ENCODE measurements at regions not wholly inside any gene's neighbourhood (a gene's known extent, or its start where the extent isn't known, plus 50 kb on each side); places are given as distances from the start of the nearest gene placed in this dataset.

DNA sequence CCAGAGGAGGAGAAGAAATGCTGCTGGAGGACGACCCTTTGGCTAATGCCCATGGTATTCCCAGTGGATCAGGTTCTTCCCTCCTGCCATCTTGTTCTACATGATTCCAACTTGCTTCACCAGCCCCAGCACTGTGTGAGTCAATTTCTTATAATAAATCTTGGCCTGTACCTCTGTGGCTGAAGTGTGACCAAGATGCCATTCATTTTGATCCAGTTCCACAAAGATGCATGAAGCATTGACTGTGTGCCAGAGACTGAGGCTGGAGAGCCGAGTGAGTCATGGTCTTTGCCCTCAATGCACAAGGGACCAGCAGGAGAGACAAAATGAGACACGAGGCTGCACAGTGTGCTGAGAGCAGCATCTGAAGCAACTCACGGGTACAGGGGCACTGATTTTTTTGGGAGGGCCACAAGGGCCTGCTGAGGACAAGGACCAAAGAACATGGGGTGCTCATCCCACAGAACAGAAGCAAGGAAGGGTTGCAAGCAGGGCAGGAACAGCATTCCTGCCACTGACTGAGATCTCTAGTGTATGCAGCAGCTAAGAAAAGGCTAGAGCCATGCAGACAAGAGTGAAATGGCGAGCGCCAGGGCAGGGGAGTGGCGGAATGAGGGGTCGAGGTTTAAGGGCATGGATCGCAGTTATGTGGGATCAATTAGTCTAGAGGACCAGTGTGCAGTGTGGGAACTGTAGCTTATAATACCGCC, 207.0 kb downstream of the THBS2 start:
- no peak for DNase-seq (ENCODE audit: low spot score)

DNA sequence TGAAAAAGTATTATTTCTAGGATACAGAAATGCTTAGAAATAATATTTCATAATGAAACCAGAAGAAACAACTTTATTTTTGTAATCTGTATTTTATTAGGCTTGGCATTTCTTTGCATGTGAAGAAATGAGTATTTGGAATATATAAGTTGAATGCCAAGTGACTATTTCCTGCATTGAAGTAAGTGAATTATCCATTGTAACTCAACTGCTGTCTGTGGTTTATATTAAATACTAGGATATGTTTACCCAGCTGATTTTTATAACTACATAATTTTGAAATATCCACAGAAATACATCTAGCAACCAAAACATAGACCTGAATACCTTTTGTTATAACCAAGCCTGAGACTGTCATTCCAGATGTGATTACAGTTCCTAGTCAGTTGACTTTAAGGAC, 207.6 kb downstream of the THBS2 start:
- DNase-seq (ENCODE audit: low spot score), result no peak

DNA sequence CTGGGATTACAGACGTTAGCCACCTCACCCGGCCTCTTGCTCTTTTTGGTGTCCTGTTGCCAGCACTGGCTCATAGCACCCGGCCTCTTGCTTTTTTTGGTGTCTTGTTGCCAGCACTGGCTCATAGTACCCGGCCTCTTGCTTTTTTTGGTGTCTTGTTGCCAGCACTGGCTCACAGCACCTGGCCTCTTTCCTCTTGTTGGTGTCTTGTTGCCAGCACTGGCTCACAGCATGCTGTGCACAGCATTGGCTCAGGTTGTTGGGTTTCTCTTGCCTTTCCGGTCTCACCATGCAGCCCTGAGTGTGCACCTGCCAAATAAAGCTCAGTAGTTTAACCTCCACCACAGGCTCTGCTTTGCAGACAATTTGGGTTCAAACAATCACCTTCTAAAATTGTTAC, 208.2 kb downstream of the THBS2 start:
- DNase-seq (ENCODE audit: low spot score), result no peak

DNA sequence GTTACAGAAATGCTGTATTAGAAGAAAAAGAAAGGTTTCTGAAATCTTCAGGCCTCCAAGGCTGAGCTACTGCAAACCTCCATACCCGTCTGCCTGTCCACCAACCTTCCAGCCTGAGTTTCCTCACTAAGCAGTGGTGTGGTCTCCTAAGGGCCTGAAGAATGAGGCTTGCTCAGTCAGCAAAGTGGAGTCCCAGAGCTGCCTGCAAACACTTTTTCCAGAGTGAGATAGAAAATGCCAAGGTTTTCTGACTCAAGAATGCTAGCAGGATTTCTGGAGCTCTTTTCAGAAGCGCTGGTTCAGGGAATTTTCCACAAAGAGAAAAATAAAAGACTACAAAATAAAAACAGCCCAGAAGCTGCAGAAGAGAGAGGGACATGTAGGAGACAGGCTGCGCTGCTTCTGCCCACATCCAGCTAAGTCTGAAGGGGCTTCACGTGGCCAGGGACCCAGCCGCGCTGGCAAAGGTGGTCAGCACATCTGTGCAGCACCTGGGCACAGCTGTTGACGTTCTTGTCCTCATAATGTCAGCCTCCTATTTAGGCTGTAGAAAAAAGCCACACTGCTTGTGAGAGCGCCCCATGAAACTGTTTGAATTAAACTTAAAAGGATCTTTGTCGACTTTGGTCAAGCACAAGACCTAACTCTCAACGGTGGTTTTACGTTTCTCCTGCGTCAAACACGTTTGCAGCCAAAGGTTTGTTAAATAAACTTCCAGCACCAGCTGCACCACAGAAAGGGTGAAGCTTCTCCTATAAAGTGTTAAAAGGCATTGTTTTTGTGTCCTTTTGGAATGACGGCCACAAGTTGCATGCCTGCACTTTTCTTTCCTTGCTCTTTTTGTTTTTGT, 209.0 kb downstream of the THBS2 start:
- no peak for DNase-seq (ENCODE audit: low spot score)

GRCh38 chr6:169042061-169042460, 211.6 kb downstream of the THBS2 start:
- no peak for DNase-seq (ENCODE audit: low spot score)

DNA sequence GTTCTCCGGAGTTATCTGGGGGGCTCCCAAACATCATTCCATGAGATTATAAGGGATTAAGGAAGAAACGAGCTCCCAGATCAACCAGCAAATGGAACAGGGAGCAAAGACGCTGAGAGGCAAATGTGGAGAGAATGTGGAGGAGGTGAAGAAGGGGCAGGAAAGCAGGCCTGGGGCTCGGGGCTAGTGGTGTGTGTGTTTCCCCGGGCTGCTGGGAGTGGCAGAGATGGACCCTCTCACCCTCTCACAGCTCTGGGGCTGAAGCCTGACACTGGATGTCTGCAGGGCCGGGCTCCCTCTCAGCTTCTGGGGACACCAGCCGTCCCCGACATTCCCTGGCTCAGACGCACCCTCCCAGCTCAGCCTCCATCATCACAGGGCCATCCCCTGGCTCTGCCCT, 212.6 kb downstream of the THBS2 start:
- DNase-seq (ENCODE audit: low spot score), result no peak

DNA sequence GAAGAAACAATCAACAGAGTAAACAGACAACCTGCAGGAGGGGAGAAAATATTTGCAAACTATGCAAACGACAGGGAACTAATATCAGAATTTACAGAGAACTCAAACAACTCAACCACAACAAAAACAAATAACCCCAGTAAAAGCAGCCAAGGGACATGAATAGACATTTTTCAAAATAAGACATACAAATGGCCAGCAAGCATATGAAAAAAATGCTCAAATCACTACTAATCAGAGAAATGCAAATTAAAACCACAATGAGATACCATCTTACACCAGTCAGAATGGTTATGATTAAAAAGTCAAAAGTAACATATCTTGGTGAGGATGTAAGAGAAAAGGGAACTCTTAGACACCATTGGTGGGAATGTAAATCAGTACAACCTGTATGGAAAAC, 215.0 kb downstream of the THBS2 start:
- no peak for DNase-seq (ENCODE audit: low spot score)

GRCh38 chr6:169035385-169036240, 218.0 kb downstream of the THBS2 start:
- no peak for DNase-seq (ENCODE audit: low spot score)

DNA sequence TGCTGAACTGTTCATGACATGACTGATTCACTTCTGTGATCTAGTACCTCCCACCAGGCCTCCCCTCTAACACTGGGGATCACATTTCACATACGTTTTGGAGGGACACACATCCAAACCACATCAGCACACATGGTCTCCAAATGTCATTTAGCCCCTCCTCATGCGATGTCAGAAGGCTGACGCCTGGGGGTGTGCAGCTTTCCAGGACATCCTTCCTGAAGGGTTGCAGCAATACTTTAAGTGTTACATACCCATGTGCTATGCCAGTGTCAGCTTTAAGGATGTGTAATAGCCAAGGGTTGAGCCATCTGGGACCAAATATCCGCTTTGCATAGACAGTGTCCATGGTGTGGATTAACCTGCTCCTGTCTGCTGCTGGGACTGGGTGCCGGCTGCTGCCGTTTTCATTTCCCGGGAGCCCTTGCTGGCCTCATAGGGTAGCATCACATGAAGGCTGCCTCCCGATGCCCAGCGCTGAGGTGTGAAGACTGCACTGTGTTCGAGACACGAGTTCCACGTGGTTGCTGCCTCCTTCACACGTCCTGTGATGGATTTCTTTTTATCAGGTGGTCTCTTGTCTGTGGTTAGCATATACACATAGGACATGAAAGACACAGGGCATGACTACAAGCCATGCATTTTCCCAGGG, 219.0 kb downstream of the THBS2 start:
- no peak for DNase-seq (ENCODE audit: low spot score)

- no peak for DNase-seq (ENCODE audit: low spot score)
Measured at GRCh38 chr6:169029861-169030260, 223.8 kb downstream of the THBS2 start.

DNA sequence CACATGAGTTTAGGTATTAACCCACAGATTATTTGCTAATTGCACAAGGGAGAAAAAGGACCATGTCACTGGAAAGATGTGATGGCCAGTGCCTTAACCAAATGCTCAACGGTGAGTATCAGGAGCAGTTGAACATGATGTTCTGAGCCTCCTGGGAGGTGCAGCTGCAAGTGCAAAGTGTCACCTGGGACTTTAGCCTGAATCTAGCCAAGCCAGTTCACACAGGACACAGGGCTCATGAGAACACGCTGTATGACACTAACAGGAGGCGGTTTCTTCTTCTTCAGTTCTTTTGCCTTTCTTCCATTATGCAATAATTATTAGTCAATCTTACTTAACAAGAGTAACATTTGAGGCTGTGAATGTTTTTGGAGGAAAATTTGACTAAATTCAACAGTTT, 225.3 kb downstream of the THBS2 start:
- DNase-seq (ENCODE audit: low spot score), result no peak

- no peak for DNase-seq (ENCODE audit: low spot score)
Measured at GRCh38 chr6:169026175-169026574, 227.5 kb downstream of the THBS2 start.

DNA sequence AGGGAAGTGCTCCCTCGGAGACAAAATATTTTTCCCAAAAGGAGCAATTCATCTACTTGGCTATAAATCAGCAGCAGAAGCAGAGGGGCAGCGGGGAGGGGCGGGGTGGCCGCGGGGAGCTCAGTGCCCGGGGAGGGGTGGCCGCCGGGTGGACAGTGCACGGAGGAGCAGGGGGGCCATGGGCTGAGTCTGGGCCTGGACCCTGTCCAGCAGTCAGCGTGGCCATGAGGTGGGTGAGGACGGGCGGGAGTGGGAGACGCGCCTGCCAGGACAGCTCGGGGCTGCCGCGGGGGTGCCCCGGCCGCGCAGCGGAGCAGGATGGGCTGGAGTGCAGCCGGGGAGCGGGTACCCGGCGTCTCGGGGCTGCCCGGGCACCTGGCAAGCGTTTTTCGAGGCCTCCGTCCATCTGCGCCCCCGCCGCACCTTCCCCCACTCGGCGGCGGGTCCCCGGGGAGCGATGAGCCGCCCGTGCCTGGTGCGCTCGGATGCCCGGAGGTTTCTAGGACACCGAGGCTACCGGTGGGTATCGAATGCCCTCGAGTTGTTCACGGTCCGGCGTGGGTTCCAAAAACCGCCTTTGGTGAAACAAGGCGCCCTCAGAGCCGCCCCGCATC, 229.5 kb downstream of the THBS2 start:
- DNase-seq (ENCODE audit: low spot score), result no peak

GRCh38 chr6:169023161-169023874, 230.3 kb downstream of the THBS2 start:
- no peak for DNase-seq (ENCODE audit: low spot score)

GRCh38 chr6:169022079-169022478, 231.6 kb downstream of the THBS2 start:
- DNase-seq (ENCODE audit: low spot score), result no peak

GRCh38 chr6:169020821-169021220, 232.8 kb downstream of the THBS2 start:
- DNase-seq (ENCODE audit: low spot score), result no peak

DNA sequence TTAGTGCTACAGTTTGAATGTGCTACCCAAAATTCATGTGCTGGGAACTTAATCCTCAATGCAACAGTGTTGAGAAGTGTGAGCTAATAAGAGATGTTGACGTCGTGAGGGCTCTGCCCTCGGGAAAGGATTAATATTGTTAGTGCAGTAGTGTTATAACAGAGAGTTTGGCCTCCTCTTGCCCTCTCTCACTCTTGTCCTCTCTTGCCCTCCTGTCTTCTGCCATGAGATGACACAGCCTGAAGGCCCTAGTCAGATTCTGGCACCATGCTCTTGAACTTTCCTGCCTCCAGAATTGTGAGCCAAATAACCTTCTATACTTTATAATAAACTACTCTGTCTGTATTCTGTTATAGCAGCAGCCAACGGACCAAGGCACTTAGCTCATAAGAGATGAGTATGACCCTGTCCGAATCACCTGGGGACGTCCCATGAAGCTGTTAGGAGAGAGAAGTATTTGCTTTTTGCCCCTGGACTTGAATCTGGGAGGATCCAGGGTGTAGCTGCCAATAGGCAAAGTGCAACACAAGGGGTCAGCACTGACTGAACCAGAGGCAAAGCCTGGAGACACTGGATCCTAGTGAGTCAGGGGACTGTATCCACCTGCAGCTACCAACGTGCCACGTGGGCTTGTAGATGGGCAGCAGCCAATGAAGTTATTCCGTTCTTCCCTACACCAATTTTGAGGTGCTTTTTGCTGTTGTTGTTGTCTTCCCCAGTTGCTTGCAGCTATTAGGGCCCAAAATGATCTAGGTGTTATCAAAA, 233.7 kb downstream of the THBS2 start:
- no peak for DNase-seq (ENCODE audit: low spot score)

DNA sequence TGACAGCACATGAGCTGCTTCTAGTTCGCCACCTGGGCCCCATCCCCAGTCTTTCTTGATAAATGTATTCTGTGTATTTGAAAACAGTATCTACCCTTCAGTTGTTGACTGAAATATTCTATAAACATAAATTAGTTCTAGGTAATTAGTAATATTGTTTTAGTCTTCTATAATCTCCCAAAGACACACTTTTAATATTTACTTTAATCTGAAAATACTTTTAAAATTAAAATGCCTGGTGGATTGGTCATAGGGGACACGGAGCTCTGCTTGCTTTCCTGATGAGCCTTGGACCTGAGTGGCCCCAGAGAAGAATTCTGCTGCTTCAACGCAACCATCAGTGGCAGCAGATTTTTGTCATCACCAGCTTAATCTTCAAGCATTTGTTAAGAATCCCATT, 234.5 kb downstream of the THBS2 start:
- no peak for DNase-seq (ENCODE audit: low spot score)

DNA sequence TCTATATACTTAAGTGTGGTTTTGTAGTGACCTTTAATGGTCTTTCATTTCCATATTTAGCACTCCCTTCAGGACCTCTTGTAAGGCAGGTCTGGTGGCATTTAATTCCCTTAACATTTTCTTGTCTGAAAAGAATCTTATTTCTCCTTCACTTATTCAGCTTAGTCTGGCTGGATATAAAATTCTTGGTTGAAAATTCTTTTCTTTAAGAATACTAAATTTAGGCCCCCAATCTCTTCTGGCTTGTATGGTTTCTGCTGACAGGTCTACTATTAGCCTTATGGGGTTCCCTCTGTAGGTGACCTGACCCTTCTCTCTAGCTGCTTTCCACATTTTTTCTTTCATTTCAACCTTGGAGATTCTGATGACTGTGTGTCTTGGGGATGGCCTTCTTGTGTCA, 236.9 kb downstream of the THBS2 start:
- no peak for DNase-seq (ENCODE audit: low spot score)
